ENCODE measurements at regions not wholly inside any gene's neighbourhood (a gene's known extent, or its start where the extent isn't known, plus 50 kb on each side); places are given as distances from the start of the nearest gene placed in this dataset.

DNA sequence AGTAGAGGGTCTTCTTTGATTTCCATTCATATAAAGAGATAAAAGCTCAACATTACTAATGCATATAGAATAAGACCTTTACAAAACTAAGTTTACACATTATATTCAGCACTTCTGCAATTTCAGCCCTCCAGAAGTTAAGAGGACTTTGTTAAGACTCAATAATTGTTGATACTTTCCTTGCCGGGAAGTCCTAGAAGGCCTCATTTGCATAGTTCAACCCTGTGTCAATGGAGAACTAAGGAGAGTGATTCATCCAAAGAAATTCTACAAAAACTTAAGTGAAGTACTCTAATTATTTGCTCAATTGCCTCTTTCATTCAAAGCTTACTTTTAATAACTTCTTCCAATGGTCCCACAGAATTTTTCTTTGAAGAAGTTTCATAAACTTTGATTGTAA lies 1060.3 kb upstream of the CELF2 start:
- TF ChIP-seq, protein P1, sequence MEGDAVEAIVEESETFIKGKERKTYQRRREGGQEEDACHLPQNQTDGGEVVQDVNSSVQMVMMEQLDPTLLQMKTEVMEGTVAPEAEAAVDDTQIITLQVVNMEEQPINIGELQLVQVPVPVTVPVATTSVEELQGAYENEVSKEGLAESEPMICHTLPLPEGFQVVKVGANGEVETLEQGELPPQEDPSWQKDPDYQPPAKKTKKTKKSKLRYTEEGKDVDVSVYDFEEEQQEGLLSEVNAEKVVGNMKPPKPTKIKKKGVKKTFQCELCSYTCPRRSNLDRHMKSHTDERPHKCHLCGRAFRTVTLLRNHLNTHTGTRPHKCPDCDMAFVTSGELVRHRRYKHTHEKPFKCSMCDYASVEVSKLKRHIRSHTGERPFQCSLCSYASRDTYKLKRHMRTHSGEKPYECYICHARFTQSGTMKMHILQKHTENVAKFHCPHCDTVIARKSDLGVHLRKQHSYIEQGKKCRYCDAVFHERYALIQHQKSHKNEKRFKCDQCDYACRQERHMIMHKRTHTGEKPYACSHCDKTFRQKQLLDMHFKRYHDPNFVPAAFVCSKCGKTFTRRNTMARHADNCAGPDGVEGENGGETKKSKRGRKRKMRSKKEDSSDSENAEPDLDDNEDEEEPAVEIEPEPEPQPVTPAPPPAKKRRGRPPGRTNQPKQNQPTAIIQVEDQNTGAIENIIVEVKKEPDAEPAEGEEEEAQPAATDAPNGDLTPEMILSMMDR (IDR thresholded peaks at IDR 0.05): no peak
- no peak for TF ChIP-seq POLR2A (IDR thresholded peaks at IDR 0.05)
